ENCODE measurements at regions not wholly inside any gene's neighbourhood (a gene's known extent, or its start where the extent isn't known, plus 50 kb on each side); places are given as distances from the start of the nearest gene placed in this dataset.

- intact Hi-C loops (cut with micrococcal nuclease) = no loop called here
- peak overlapping the region; percentile 48 to 92 (median 76) for H3K27ac Mint-ChIP-seq
- Histone ChIP-seq H3K36me3 (replicated peaks in 1 of 2; ENCODE audit: control insufficient read depth in 1 of 2, insufficient read depth in 2 of 2, low read length in 2 of 2) (no peaks in the 10 kb centered on the region), H3K79me2 (ENCODE audit: insufficient read depth, low read length) (no peaks in the 10 kb centered on the region), H4K20me1 (ENCODE audit: insufficient read depth, low read length) (no peaks in the 10 kb centered on the region), H3K9me3 (replicated peaks in 1 of 2; ENCODE audit: control insufficient read depth in 1 of 2, insufficient read depth in 1 of 2, low read length in 2 of 2) (no peaks in the 10 kb centered on the region), H3K4me2 (replicated peaks; ENCODE audit: extremely low read depth, low read length, poor library complexity, severe bottlenecking) (peak overlapping the region; percentile 20), H3K27me3 (ENCODE audit: control insufficient read depth in 2 of 2, insufficient read depth in 2 of 2, low read length in 2 of 2) (no peaks in the 10 kb centered on the region), H3K4me3 (replicated peaks in 1 of 3; ENCODE audit: low read depth in 2 of 3, low read length in 3 of 3) (no peak overlapping the region), H2AFZ (ENCODE audit: insufficient read depth, low read depth, low read length, poor library complexity, severe bottlenecking) (no peak overlapping the region), H3K4me1 (ENCODE audit: control insufficient read depth in 1 of 2, insufficient read depth in 2 of 2, low read length in 2 of 2) (peaks cover 3 to 17% of the 10 kb centered on the region in 2 donors), H3K9ac (ENCODE audit: insufficient read depth, low read length, poor library complexity, severe bottlenecking) (peak overlapping the region; percentile 39), H3K27ac (ENCODE audit: low read depth in 1 of 2, low read length in 2 of 2) (peak overlapping the region in 1 of 2 donors; percentile 72)
- H3K4me3 Mint-ChIP-seq = peak overlapping the region in 1 of 2 donors; percentile 6
- no peak for TF ChIP-seq CTCF (IDR thresholded peaks at IDR 0.05)
- 100% methylated on average over 1 of the region's 6 CpGs for WGBS (ENCODE audit: insufficient coverage)
- DNase-seq = peak; percentile 36 to 49 (median 38)
- peaks cover 20% of the 10 kb centered on the region for H3K4me1 Mint-ChIP-seq
- peaks cover 1 to 9% (median 3%) of the 10 kb centered on the region in 7 donors for H3K9me3 Mint-ChIP-seq
- no peaks in the 10 kb centered on the region for H3K36me3 Mint-ChIP-seq
- H3K27me3 Mint-ChIP-seq (ENCODE audit: low read depth in 3 of 3) = peaks cover 0 to 6% (median 0%) of the 10 kb centered on the region in 3 donors
These were observed 68.5 kb upstream of the RAI14 start for GRCh38 chr5:34587355-34588241.

GRCh38 chr5:34589832-34590231 lies 66.3 kb upstream of the RAI14 start:
- H3K9me3 ChIP-seq (replicated peaks in 1 of 2; ENCODE audit: control insufficient read depth in 1 of 2, insufficient read depth in 1 of 2, low read length in 2 of 2) = no peaks in the 10 kb centered on the region
- H3K4me1 Mint-ChIP-seq = peaks cover 19% of the 10 kb centered on the region

More at GRCh38 chr5:34589832-34590231, 66.3 kb upstream of the RAI14 start:
- H2AFZ ChIP-seq (ENCODE audit: insufficient read depth, low read depth, low read length, poor library complexity, severe bottlenecking) = no peak overlapping the region
- no peak overlapping the region for H3K4me3 ChIP-seq (replicated peaks in 1 of 3; ENCODE audit: low read depth in 2 of 3, low read length in 3 of 3)
- no CpG with 5 or more reads among the region's 2 CpGs for WGBS (ENCODE audit: insufficient coverage)
- no peaks in the 10 kb centered on the region for H3K36me3 Mint-ChIP-seq
- H3K9me3 Mint-ChIP-seq = peaks cover 2 to 8% (median 3%) of the 10 kb centered on the region in 7 donors
- intact Hi-C loops (cut with micrococcal nuclease) = no loop called here
- no peak overlapping the region for H3K9ac ChIP-seq (ENCODE audit: insufficient read depth, low read length, poor library complexity, severe bottlenecking)
- no peak overlapping the region for H3K27ac ChIP-seq (ENCODE audit: low read depth in 1 of 2, low read length in 2 of 2)
- H3K4me3 Mint-ChIP-seq = no peak overlapping the region
- no peaks in the 10 kb centered on the region for H3K79me2 ChIP-seq (ENCODE audit: insufficient read depth, low read length)
- peaks cover 3 to 13% of the 10 kb centered on the region in 2 donors for H3K4me1 ChIP-seq (ENCODE audit: control insufficient read depth in 1 of 2, insufficient read depth in 2 of 2, low read length in 2 of 2)
- peaks cover 0 to 8% (median under 1%) of the 10 kb centered on the region in 3 donors for H3K27me3 Mint-ChIP-seq (ENCODE audit: low read depth in 3 of 3)
- no peak overlapping the region for H3K27ac Mint-ChIP-seq
- no peak for TF ChIP-seq CTCF (IDR thresholded peaks at IDR 0.05)
- H3K36me3 ChIP-seq (replicated peaks in 1 of 2; ENCODE audit: control insufficient read depth in 1 of 2, insufficient read depth in 2 of 2, low read length in 2 of 2) = no peaks in the 10 kb centered on the region
- H3K4me2 ChIP-seq (replicated peaks; ENCODE audit: extremely low read depth, low read length, poor library complexity, severe bottlenecking) = no peak overlapping the region
- no peaks in the 10 kb centered on the region for H4K20me1 ChIP-seq (ENCODE audit: insufficient read depth, low read length)
- no peak for DNase-seq
- H3K27me3 ChIP-seq (ENCODE audit: control insufficient read depth in 2 of 2, insufficient read depth in 2 of 2, low read length in 2 of 2) = no peaks in the 10 kb centered on the region

All from CD14-positive monocyte (primary cell).